ENCODE measurements at regions not wholly inside any gene's neighbourhood (a gene's known extent, or its start where the extent isn't known, plus 50 kb on each side); places are given as distances from the start of the nearest gene placed in this dataset.
A peak's percentile ranks its signal among the peaks of the same experiment; 100 is the strongest.

GRCh38 chr15:39188314-39188713 is 392.6 kb upstream of the THBS1 start:
- no peak for DNase-seq

GRCh38 chr15:39188930-39189329 is 391.9 kb upstream of the THBS1 start:
- DNase-seq, result no peak

GRCh38 chr15:39191871-39192291 is 389.0 kb upstream of the THBS1 start:
- DNase-seq, result no peak

- no peak for DNase-seq
Observed at GRCh38 chr15:39192351-39192750, 388.5 kb upstream of the THBS1 start.

GRCh38 chr15:39192979-39193560 is 387.8 kb upstream of the THBS1 start:
- DNase-seq, result peak in 1 of 4 experiments; percentile 7

- no peak for DNase-seq
Observed at GRCh38 chr15:39193611-39194010, 387.3 kb upstream of the THBS1 start.

GRCh38 chr15:39194106-39194830 is 386.6 kb upstream of the THBS1 start:
- no peak for DNase-seq

GRCh38 chr15:39195961-39196486 is 384.9 kb upstream of the THBS1 start:
- DNase-seq, result peak; percentile 52 to 84 (median 68)

GRCh38 chr15:39198044-39199000 is 382.6 kb upstream of the THBS1 start:
- no peak for DNase-seq

GRCh38 chr15:39199076-39199475 is 381.8 kb upstream of the THBS1 start:
- DNase-seq, result no peak

- no peak for DNase-seq
Observed at GRCh38 chr15:39200586-39200985, 380.3 kb upstream of the THBS1 start.

GRCh38 chr15:39202641-39203040 is 378.2 kb upstream of the THBS1 start:
- DNase-seq, result no peak

GRCh38 chr15:39204031-39204430 is 376.8 kb upstream of the THBS1 start:
- peak in 1 of 4 experiments; percentile 5 for DNase-seq

GRCh38 chr15:39205081-39205480 is 375.8 kb upstream of the THBS1 start:
- no peak for DNase-seq

- DNase-seq, result no peak
Observed at GRCh38 chr15:39205506-39206371, 375.1 kb upstream of the THBS1 start.

- DNase-seq, result no peak
Observed at GRCh38 chr15:39207532-39208115, 373.3 kb upstream of the THBS1 start.

GRCh38 chr15:39208187-39208586 is 372.7 kb upstream of the THBS1 start:
- DNase-seq, result no peak

GRCh38 chr15:39209548-39210211 is 371.2 kb upstream of the THBS1 start:
- no peak for DNase-seq

- DNase-seq, result no peak
Observed at GRCh38 chr15:39211108-39211979, 369.5 kb upstream of the THBS1 start.

- DNase-seq, result no peak
Observed at GRCh38 chr15:39213385-39213840, 367.5 kb upstream of the THBS1 start.

Measured in suppressor macrophage (primary cell).